Mesenteric fat pad (tissue), 1 donor: ENCODE measurements at regions not wholly inside any gene's neighbourhood (a gene's known extent, or its start where the extent isn't known, plus 50 kb on each side); places are given as distances from the start of the nearest gene placed in this dataset.

ENCODE experiments used
- DNase-seq: peaks from one replicate; pipeline ENCODE4 v3.0.0-alpha.2; 2020; ENCODE audit warnings: low spot score
- donor health status: DM: yes; HTN: yes; CAD: no.

- DNase-seq = no peak
Observed at GRCh38 chr1:239872626-239873025, 219.1 kb upstream of the FMN2 start.

GRCh38 chr1:239874831-239875230 lies 216.9 kb upstream of the FMN2 start:
- DNase-seq = no peak

GRCh38 chr1:239879321-239880170 lies 212.1 kb upstream of the FMN2 start:
- no peak for DNase-seq

- no peak for DNase-seq
Observed at GRCh38 chr1:239882967-239883366, 208.7 kb upstream of the FMN2 start.

GRCh38 chr1:239884796-239885195 lies 206.9 kb upstream of the FMN2 start:
- no peak for DNase-seq

GRCh38 chr1:239886266-239886665 lies 205.4 kb upstream of the FMN2 start:
- DNase-seq = no peak

GRCh38 chr1:239888639-239889038 lies 203.0 kb upstream of the FMN2 start:
- no peak for DNase-seq

- DNase-seq = no peak
Observed at GRCh38 chr1:239891621-239892358, 199.9 kb upstream of the FMN2 start.

GRCh38 chr1:239892602-239893001 lies 199.1 kb upstream of the FMN2 start:
- no peak for DNase-seq

- no peak for DNase-seq
Observed at GRCh38 chr1:239893127-239893731, 198.5 kb upstream of the FMN2 start.

GRCh38 chr1:239896569-239896968 lies 195.1 kb upstream of the FMN2 start:
- DNase-seq = no peak

GRCh38 chr1:239896980-239897379 lies 194.7 kb upstream of the FMN2 start:
- no peak for DNase-seq

GRCh38 chr1:239897458-239897857 lies 194.2 kb upstream of the FMN2 start:
- DNase-seq = no peak

- no peak for DNase-seq
Observed at GRCh38 chr1:239898062-239898730, 193.5 kb upstream of the FMN2 start.

GRCh38 chr1:239899747-239900146 lies 191.9 kb upstream of the FMN2 start:
- DNase-seq = no peak

- DNase-seq = no peak
Observed at GRCh38 chr1:239906394-239906793, 185.3 kb upstream of the FMN2 start.

- DNase-seq = no peak
Observed at GRCh38 chr1:239909898-239910297, 181.8 kb upstream of the FMN2 start.

GRCh38 chr1:239912471-239912870 lies 179.2 kb upstream of the FMN2 start:
- no peak for DNase-seq

- DNase-seq = no peak
Observed at GRCh38 chr1:239913141-239913585, 178.5 kb upstream of the FMN2 start.

- no peak for DNase-seq
Observed at GRCh38 chr1:239914751-239915231, 176.9 kb upstream of the FMN2 start.

- DNase-seq = no peak
Observed at GRCh38 chr1:239918634-239919033, 173.0 kb upstream of the FMN2 start.
